ENCODE measurements at regions not wholly inside any gene's neighbourhood (a gene's known extent, or its start where the extent isn't known, plus 50 kb on each side); places are given as distances from the start of the nearest gene placed in this dataset.
"Not testable (repeated sequence)": the region's sequence is repeated elsewhere in the genome, so short reads cannot be mapped to it uniquely, and the experiment has no call there.

DNA sequence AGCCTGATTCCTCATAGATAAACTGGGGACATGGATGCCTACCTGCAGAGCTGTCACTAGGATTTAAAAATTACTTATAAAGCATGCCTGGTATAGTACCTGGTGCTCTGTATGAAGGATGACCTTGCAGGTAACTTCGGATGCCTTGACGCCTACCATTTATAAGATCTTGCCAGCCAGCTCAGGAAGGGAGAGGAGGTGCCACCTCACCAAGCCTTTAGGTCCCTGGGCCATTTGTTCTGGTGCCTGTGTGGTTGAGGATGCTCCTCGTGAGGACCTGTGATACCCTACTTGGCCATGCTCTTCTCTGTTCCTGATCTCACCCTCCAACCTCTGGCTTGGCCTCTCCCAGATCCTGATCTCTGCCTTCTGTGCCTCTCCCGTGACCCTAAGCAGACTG lies 85.2 kb downstream of the FDX1 start:
- no peak for DNase-seq

- DNase-seq: not testable (repeated sequence)
These were observed 87.6 kb downstream of the FDX1 start for GRCh38 chr11:110517381-110517780.

- DNase-seq: no peak
These were observed 89.2 kb downstream of the FDX1 start for GRCh38 chr11:110518809-110519514.

DNA sequence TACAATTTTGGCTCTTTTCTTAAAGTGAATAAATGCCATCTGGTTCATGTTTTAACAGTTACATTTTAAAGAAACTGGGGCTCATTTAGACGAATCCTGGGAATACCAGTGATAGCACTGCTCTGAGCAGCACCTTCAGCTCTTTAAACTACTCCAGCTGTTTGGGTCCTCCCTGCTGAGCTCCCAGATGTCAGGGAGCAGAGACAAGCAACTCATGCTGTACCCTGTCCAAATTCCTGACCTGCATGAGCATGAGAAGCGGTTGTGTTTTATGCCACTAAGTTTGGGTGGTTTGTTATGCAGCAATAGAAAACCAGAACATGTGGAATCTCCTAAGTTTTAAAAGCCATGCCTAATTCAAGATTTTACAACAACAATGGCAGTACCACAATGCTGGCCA lies 90.0 kb downstream of the FDX1 start:
- DNase-seq: no peak

DNA sequence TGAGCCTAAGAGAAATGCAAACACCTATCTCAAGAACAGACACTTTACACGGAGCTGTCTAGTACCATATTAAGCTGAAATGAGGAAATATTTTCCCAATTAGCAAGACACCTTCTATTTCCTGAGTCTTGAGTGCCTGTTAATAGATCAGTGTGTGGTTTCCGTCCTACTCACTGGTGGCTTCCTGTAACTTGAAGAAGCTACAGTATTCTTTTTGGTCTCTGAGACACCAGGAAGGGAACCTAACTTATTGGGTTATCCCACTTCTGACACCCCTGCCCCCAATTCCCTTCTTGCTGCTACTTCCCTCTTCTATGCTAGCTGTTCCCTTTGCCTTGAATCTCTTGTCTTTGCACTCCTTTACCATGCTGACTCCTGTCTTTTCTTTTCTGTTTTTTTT lies 92.7 kb downstream of the FDX1 start:
- DNase-seq: no peak

GRCh38 chr11:110524238-110524637 lies 94.5 kb downstream of the FDX1 start:
- DNase-seq: peak; percentile 86

DNA sequence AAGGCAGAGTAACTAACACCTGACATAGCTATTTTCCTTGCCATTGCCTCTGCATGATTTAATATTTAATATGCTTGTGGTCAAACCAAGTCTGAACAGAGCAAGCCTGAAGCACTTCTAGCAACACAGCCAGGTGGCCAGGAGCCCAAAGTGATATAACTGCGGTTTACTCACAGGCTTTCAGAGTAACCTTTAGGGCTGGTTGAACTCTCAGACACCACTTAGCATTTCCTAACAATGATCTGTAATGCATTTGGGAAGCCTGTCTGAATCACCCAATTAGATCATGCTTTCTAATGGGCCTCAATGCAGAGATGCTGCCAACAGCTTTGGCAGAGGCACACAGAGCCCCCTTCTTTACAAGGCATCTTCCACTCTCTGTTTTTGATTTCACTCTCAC lies 96.1 kb downstream of the FDX1 start:
- peak; percentile 9 for DNase-seq

DNA sequence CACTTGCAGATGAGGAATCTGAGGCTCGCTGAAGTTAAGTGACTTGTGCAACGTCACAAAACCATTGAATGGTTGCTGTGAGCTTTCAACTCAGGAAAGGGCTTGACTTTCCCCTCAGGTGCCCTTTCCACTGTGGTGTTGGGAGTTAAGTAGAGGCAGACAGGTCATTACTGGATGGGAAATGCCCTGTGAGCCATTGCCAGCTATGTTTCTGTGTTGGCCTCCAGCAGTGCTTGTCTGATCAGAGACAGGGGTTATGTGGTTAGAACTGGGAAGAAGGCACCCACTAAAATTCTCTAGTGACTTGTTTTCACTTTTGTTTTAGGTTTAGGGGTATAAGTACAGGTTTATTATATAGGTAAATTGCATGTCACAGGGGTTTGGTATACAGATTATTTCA lies 96.6 kb downstream of the FDX1 start:
- DNase-seq: no peak
